Upper lobe of right lung (tissue), 1 donor: ENCODE measurements at regions not wholly inside any gene's neighbourhood (a gene's known extent, or its start where the extent isn't known, plus 50 kb on each side); places are given as distances from the start of the nearest gene placed in this dataset.
A peak's percentile ranks its signal among the peaks of the same experiment; 100 is the strongest.
"Not testable (repeated sequence)": the region's sequence is repeated elsewhere in the genome, so short reads cannot be mapped to it uniquely, and the experiment has no call there.

Experiments
- ATAC-seq: fragments of 200-7000 bp; cut with Tn5 transposase; one replicate; pipeline ENCODE4 v1.9.1; 2020; ENCODE audit warnings: mild to moderate bottlenecking, moderate library complexity
- DNase-seq: peaks from one replicate; pipeline ENCODE4 v3.0.0-alpha.2; 2020
- H3K27ac ChIP-seq: fragments of 200-600 bp; one replicate; pipeline ENCODE4 v1.8.0; 2022
- H3K27me3 ChIP-seq: fragments of 200-600 bp; one replicate; pipeline ENCODE4 v1.8.0; 2022; ENCODE audit warnings: mild to moderate bottlenecking
- H3K36me3 ChIP-seq: fragments of 200-600 bp; one replicate; pipeline ENCODE4 v1.8.0; 2022
- H3K4me1 ChIP-seq: fragments of 200-600 bp; one replicate; pipeline ENCODE4 v1.8.0; 2022
- H3K4me3 ChIP-seq: fragments of 200-600 bp; one replicate; pipeline ENCODE4 v1.8.0; 2022; ENCODE audit warnings: mild to moderate bottlenecking
- H3K9me3 ChIP-seq: fragments of 200-600 bp; one replicate; pipeline ENCODE4 v1.8.0; 2022
- CTCF ChIP-seq: fragments of 200-600 bp; IDR thresholded peaks from one replicate; pipeline ENCODE4 v1.8.0; 2022; ENCODE audit warnings: antibody characterized with exemption
- intact Hi-C: fragments of 100-400 bp; cut with DNase I; formaldehyde crosslinking; loops from one replicate; pipeline ENCODE4 v1.11.0; 2022
- donor health status: DM: no; HTN: yes; CAD: no; lungs with severe emphysema.

- H3K4me3 ChIP-seq, ATAC-seq, intact Hi-C loops, H3K36me3 ChIP-seq, H3K4me1 ChIP-seq, H3K9me3 ChIP-seq, H3K27ac ChIP-seq, H3K27me3 ChIP-seq: not testable (repeated sequence)
- peak; percentile 62 for DNase-seq
Observed at GRCh38 chr20:29516847-29517246, 1740.6 kb upstream of the DEFB115 start.

GRCh38 chr20:29519610-29520241 lies 1737.7 kb upstream of the DEFB115 start:
- H3K27me3 ChIP-seq, ATAC-seq, H3K36me3 ChIP-seq, intact Hi-C loops, H3K4me3 ChIP-seq, H3K9me3 ChIP-seq, H3K4me1 ChIP-seq, H3K27ac ChIP-seq, DNase-seq: not testable (repeated sequence)
- peak; percentile 58 for TF ChIP-seq CTCF

GRCh38 chr20:29533566-29534177 lies 1723.8 kb upstream of the DEFB115 start:
- H3K9me3 ChIP-seq, H3K27me3 ChIP-seq, ATAC-seq, DNase-seq, H3K36me3 ChIP-seq, H3K27ac ChIP-seq, H3K4me1 ChIP-seq, H3K4me3 ChIP-seq, intact Hi-C loops: not testable (repeated sequence)
- peak; percentile 27 for TF ChIP-seq CTCF

- intact Hi-C loops, H3K4me3 ChIP-seq, H3K27me3 ChIP-seq, H3K9me3 ChIP-seq, H3K4me1 ChIP-seq, H3K27ac ChIP-seq, H3K36me3 ChIP-seq, ATAC-seq, DNase-seq: not testable (repeated sequence)
Observed at GRCh38 chr20:29566901-29567635, 1690.4 kb upstream of the DEFB115 start.

GRCh38 chr20:29567671-29568070 lies 1689.8 kb upstream of the DEFB115 start:
- H3K36me3 ChIP-seq, H3K4me1 ChIP-seq, intact Hi-C loops, DNase-seq, ATAC-seq, H3K27ac ChIP-seq, H3K27me3 ChIP-seq, H3K9me3 ChIP-seq, H3K4me3 ChIP-seq: not testable (repeated sequence)

GRCh38 chr20:29570126-29570525 lies 1687.3 kb upstream of the DEFB115 start:
- H3K4me3 ChIP-seq, H3K4me1 ChIP-seq, H3K36me3 ChIP-seq, H3K9me3 ChIP-seq, H3K27ac ChIP-seq, ATAC-seq, intact Hi-C loops, H3K27me3 ChIP-seq, DNase-seq: not testable (repeated sequence)

- intact Hi-C loops, H3K4me1 ChIP-seq, H3K4me3 ChIP-seq, DNase-seq, H3K9me3 ChIP-seq, H3K27ac ChIP-seq, H3K27me3 ChIP-seq, H3K36me3 ChIP-seq, ATAC-seq: not testable (repeated sequence)
Observed at GRCh38 chr20:29589530-29589929, 1667.9 kb upstream of the DEFB115 start.

- H3K36me3 ChIP-seq, DNase-seq, H3K4me1 ChIP-seq, H3K4me3 ChIP-seq, ATAC-seq, H3K27ac ChIP-seq, intact Hi-C loops, H3K9me3 ChIP-seq, H3K27me3 ChIP-seq: not testable (repeated sequence)
Observed at GRCh38 chr20:29604163-29604562, 1653.3 kb upstream of the DEFB115 start.

GRCh38 chr20:29606171-29606570 lies 1651.3 kb upstream of the DEFB115 start:
- DNase-seq, H3K36me3 ChIP-seq, intact Hi-C loops, H3K27me3 ChIP-seq, H3K27ac ChIP-seq, ATAC-seq, H3K4me1 ChIP-seq, H3K4me3 ChIP-seq, H3K9me3 ChIP-seq: not testable (repeated sequence)

GRCh38 chr20:29629395-29629794 lies 1628.1 kb upstream of the DEFB115 start:
- H3K9me3 ChIP-seq, intact Hi-C loops, H3K27ac ChIP-seq, DNase-seq, ATAC-seq, H3K4me3 ChIP-seq, H3K27me3 ChIP-seq, H3K4me1 ChIP-seq, H3K36me3 ChIP-seq: not testable (repeated sequence)
